ENCODE measurements at regions not wholly inside any gene's neighbourhood (a gene's known extent, or its start where the extent isn't known, plus 50 kb on each side); places are given as distances from the start of the nearest gene placed in this dataset.

DNA sequence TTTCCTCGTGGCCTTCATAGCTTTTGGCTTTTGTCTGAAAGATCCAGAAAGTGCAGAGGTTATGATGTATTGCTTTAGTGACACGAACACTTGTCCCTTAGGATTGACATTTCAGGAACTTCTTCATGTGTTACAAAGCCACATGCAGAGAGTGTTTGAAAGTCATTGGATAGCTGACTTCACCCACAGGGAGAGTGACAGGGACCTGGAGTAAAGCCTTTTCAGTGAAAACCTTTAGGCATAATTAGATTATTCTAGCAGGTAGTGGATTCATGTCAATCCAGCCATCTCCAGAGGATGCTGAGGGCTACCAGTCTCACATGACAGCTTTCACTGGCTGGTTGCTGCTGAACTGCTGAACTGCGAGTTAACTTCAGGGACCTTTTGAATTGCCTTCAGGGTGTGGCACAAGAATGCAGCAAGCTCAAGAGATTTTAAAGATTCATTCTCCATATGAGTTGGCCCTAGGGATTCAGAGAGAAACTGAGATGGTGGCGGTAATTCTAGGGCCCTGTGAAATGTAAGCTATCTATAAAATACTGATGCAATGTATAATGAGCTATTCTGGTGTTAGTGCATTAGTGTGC, 267.0 kb upstream of the GOLIM4 start:
- Histone ChIP-seq H3K79me2 (ENCODE audit: insufficient read depth, low read length) (no peaks in the 10 kb centered on the region), H3K36me3 (ENCODE audit: control insufficient read depth in 1 of 2, insufficient read depth in 2 of 2, low read length in 2 of 2) (no peaks in the 10 kb centered on the region), H3K9me2 (ENCODE audit: insufficient read depth) (no peaks in the 10 kb centered on the region), H3K9ac (ENCODE audit: low read length) (no peak overlapping the region), H3K27ac (ENCODE audit: low read depth, low read length) (no peak overlapping the region), H3K9me3 (ENCODE audit: control insufficient read depth in 1 of 2, insufficient read depth in 1 of 2, low read depth in 1 of 2, low read length in 2 of 2) (no peaks in the 10 kb centered on the region), H3K4me1 (ENCODE audit: control insufficient read depth in 1 of 2, insufficient read depth in 2 of 2, low read length in 2 of 2) (no peaks in the 10 kb centered on the region), H3K27me3 (ENCODE audit: insufficient read depth, low read length) (peaks cover 21% of the 10 kb centered on the region), H3K4me3 (replicated peaks in 1 of 2; ENCODE audit: low read depth in 1 of 2, low read length in 2 of 2) (no peak overlapping the region), H2AFZ (ENCODE audit: low read depth, low read length, poor library complexity, severe bottlenecking) (no peak overlapping the region), H3K4me2 (ENCODE audit: low read length) (no peak overlapping the region), H4K20me1 (ENCODE audit: insufficient read depth) (no peaks in the 10 kb centered on the region; the same call in 1 of the 2 replicates)
- TF ChIP-seq, protein P1, sequence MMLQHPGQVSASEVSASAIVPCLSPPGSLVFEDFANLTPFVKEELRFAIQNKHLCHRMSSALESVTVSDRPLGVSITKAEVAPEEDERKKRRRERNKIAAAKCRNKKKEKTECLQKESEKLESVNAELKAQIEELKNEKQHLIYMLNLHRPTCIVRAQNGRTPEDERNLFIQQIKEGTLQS (IDR thresholded peaks at IDR 0.05): no peak
- TF ChIP-seq JUND (IDR thresholded peaks at IDR 0.05): no peak
- no peak for TF ChIP-seq YY1 (IDR thresholded peaks at IDR 0.05; ENCODE audit: extremely low read depth, insufficient replicate concordance, low read depth, low read length)
- TF ChIP-seq ELF1 (IDR thresholded peaks at IDR 0.05; ENCODE audit: borderline replicate concordance, low read depth): no peak
- no peak for TF ChIP-seq SRF (IDR thresholded peaks at IDR 0.05; ENCODE audit: low read depth)
- no peak for TF ChIP-seq POLR2AphosphoS5 (IDR thresholded peaks at IDR 0.05; ENCODE audit: low read depth, low read length)
- no peak for TF ChIP-seq EGR1 (IDR thresholded peaks at IDR 0.05; ENCODE audit: low read depth)
- TF ChIP-seq, protein P2, sequence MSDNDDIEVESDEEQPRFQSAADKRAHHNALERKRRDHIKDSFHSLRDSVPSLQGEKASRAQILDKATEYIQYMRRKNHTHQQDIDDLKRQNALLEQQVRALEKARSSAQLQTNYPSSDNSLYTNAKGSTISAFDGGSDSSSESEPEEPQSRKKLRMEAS (IDR thresholded peaks at IDR 0.05): no peak
- no peak for TF ChIP-seq TCF7L2 (IDR thresholded peaks at IDR 0.05; ENCODE audit: borderline replicate concordance, extremely low read depth, insufficient read depth, insufficient read length)
- TF ChIP-seq FOSL1 (IDR thresholded peaks at IDR 0.05; ENCODE audit: low read depth): no peak
- TF ChIP-seq CBX3 (IDR thresholded peaks at IDR 0.05; ENCODE audit: low read depth): no peak
- no peak for TF ChIP-seq POLR2A (IDR thresholded peaks at IDR 0.05; ENCODE audit: borderline replicate concordance, extremely low read depth, insufficient read depth, insufficient read length)
- no peak for TF ChIP-seq RAD21 (IDR thresholded peaks at IDR 0.05; ENCODE audit: low read depth)
- TF ChIP-seq ZNF274 (IDR thresholded peaks at IDR 0.05; ENCODE audit: low read depth, low read length): no peak
- TF ChIP-seq CEBPB (IDR thresholded peaks at IDR 0.05; ENCODE audit: low read depth): no peak
- POLR2A ChIA-PET: no interaction called here
- RAD21 ChIA-PET (ENCODE audit: low non-redundant PET in 1 of 2, low total read pairs in 2 of 2, uncharacterized antibody in 2 of 2, unreplicated experiment in 2 of 2): no interaction called here
- CTCF ChIA-PET: no interaction called here
- intact Hi-C loops (cut with micrococcal nuclease): no loop called here
- DNase-seq (ENCODE audit: low read depth, low spot score): no peak
- no TSS peak for BruUV-seq (replicated peaks)
- no peak for ATAC-seq
